SK-N-SH treated with all-trans-retinoic acid at 6 μM for 48 hours (cell line): ENCODE measurements at regions not wholly inside any gene's neighbourhood (a gene's known extent, or its start where the extent isn't known, plus 50 kb on each side); places are given as distances from the start of the nearest gene placed in this dataset.

Source experiments
- ATAC-seq: fragments of 200-7000 bp; cut with Tn5 transposase; 3 replicates; pipeline ENCODE4 v1.9.1; 2020; ENCODE audit warnings: mild to moderate bottlenecking, moderate library complexity
- ARNTL ChIP-seq: fragments of 450-650 bp; formaldehyde crosslinking; IDR thresholded peaks from 2 replicates; pipeline ENCODE4 v1.5.0; 2020; ENCODE audit warnings: low read depth, mild to moderate bottlenecking, moderate library complexity, borderline replicate concordance
- BACH2 ChIP-seq: fragments of 250-450 bp; sonication (Bioruptor Pico); IDR thresholded peaks from 2 replicates; pipeline ENCODE4 v1.9.0; 2021; ENCODE audit warnings: mild to moderate bottlenecking, borderline replicate concordance
- CSDC2 ChIP-seq: fragments of 250-450 bp; sonication (Bioruptor Pico); IDR thresholded peaks from 2 replicates; pipeline ENCODE4 v1.5.0; 2020; ENCODE audit warnings: mild to moderate bottlenecking, moderate library complexity
- ESRRG ChIP-seq: fragments of 250-450 bp; sonication (Bioruptor Pico); IDR thresholded peaks from 2 replicates; pipeline ENCODE4 v1.6.1; 2021; ENCODE audit warnings: mild to moderate bottlenecking
- GLIS3 ChIP-seq: fragments of 250-450 bp; sonication (Bioruptor Pico); IDR thresholded peaks from 2 replicates; pipeline ENCODE4 v1.5.0; 2020; ENCODE audit warnings: mild to moderate bottlenecking, moderate library complexity
- ISL1 ChIP-seq: fragments of 250-450 bp; sonication (Bioruptor Pico); IDR thresholded peaks from 2 replicates; pipeline ENCODE4 v2.1.2; 2022; ENCODE audit warnings: mild to moderate bottlenecking, moderate library complexity
- OSR1 ChIP-seq: fragments of 250-450 bp; sonication (Bioruptor Pico); IDR thresholded peaks from 2 replicates; pipeline ENCODE4 v1.8.0; 2022; ENCODE audit warnings: moderate library complexity, mild to moderate bottlenecking, inconsistent platforms
- PPARA ChIP-seq: fragments of 250-450 bp; sonication (Bioruptor Pico); IDR thresholded peaks from 2 replicates; pipeline ENCODE4 v1.5.0; 2020; ENCODE audit warnings: mild to moderate bottlenecking, borderline replicate concordance
- RARB ChIP-seq: fragments of 250-450 bp; sonication (Bioruptor Pico); IDR thresholded peaks from 2 replicates; pipeline ENCODE4 v1.8.0; 2021; ENCODE audit warnings: mild to moderate bottlenecking, moderate library complexity
- SNAI2 ChIP-seq: fragments of 250-450 bp; sonication (Bioruptor Pico); IDR thresholded peaks from 2 replicates; pipeline ENCODE4 v1.5.0; 2020; ENCODE audit warnings: mild to moderate bottlenecking, moderate library complexity
- TCF4 ChIP-seq: fragments of 250-450 bp; sonication (Bioruptor Pico); IDR thresholded peaks from 2 replicates; pipeline ENCODE4 v1.8.0; 2021; ENCODE audit warnings: mild to moderate bottlenecking, moderate library complexity, borderline replicate concordance
- TOX ChIP-seq: fragments of 250-450 bp; sonication (Bioruptor Pico); IDR thresholded peaks from 2 replicates; pipeline ENCODE4 v1.8.0; 2021; ENCODE audit warnings: mild to moderate bottlenecking, moderate library complexity, borderline replicate concordance
- TSHZ2 ChIP-seq: fragments of 250-450 bp; sonication (Bioruptor Pico); IDR thresholded peaks from 2 replicates; pipeline ENCODE4 v1.5.0; 2020; ENCODE audit warnings: mild to moderate bottlenecking, moderate library complexity
- ZC3H10 ChIP-seq: fragments of 250-450 bp; sonication (Bioruptor Pico); IDR thresholded peaks from 2 replicates; pipeline ENCODE4 v1.5.1; 2021; ENCODE audit warnings: mild to moderate bottlenecking, moderate library complexity
- ZFP3 ChIP-seq: fragments of 250-450 bp; sonication (Bioruptor Pico); IDR thresholded peaks from 2 replicates; pipeline ENCODE4 v1.5.0; 2020; ENCODE audit warnings: mild to moderate bottlenecking, moderate library complexity
- ZFP30 ChIP-seq: fragments of 450-650 bp; formaldehyde crosslinking; IDR thresholded peaks from 2 replicates; pipeline ENCODE4 v1.5.0; 2022; ENCODE audit warnings: mild to moderate bottlenecking, moderate library complexity
- ZNF565 ChIP-seq: fragments of 450-650 bp; formaldehyde crosslinking; conservative IDR thresholded peaks from 2 replicates; pipeline ENCODE4 v1.5.0; 2020; ENCODE audit warnings: low read depth, mild to moderate bottlenecking, moderate library complexity
- ZNF70 ChIP-seq: fragments of 450-650 bp; formaldehyde crosslinking; IDR thresholded peaks from 2 replicates; pipeline ENCODE4 v1.5.0; 2020; ENCODE audit warnings: mild to moderate bottlenecking, moderate library complexity
- ZNF8 ChIP-seq: fragments of 450-650 bp; formaldehyde crosslinking; IDR thresholded peaks from 2 replicates; pipeline ENCODE4 v1.5.0; 2020; ENCODE audit warnings: mild to moderate bottlenecking, moderate library complexity
- TF ChIP-seq, protein P1 (sequence below): fragments of 250-450 bp; sonication (Bioruptor Pico); IDR thresholded peaks from 2 replicates; pipeline ENCODE4 v1.8.0; 2021; ENCODE audit warnings: low read depth, mild to moderate bottlenecking, moderate library complexity, borderline replicate concordance
- TF ChIP-seq, protein P2 (sequence below): fragments of 250-450 bp; sonication (Bioruptor Pico); IDR thresholded peaks from 2 replicates; pipeline ENCODE4 v1.5.1; 2020; ENCODE audit warnings: low read depth, mild to moderate bottlenecking, moderate library complexity
- TF ChIP-seq, protein P3 (sequence below): fragments of 250-450 bp; sonication (Bioruptor Pico); IDR thresholded peaks from 2 replicates; pipeline ENCODE4 v1.5.1; 2021; ENCODE audit warnings: mild to moderate bottlenecking, moderate library complexity

GRCh38 chr13:80862456-80862855, 521.5 kb upstream of the SPRY2 start:
- no peak for ATAC-seq
- TF ChIP-seq ZNF565 (CRISPR knock-in tag): no peak
- TF ChIP-seq, protein P1, sequence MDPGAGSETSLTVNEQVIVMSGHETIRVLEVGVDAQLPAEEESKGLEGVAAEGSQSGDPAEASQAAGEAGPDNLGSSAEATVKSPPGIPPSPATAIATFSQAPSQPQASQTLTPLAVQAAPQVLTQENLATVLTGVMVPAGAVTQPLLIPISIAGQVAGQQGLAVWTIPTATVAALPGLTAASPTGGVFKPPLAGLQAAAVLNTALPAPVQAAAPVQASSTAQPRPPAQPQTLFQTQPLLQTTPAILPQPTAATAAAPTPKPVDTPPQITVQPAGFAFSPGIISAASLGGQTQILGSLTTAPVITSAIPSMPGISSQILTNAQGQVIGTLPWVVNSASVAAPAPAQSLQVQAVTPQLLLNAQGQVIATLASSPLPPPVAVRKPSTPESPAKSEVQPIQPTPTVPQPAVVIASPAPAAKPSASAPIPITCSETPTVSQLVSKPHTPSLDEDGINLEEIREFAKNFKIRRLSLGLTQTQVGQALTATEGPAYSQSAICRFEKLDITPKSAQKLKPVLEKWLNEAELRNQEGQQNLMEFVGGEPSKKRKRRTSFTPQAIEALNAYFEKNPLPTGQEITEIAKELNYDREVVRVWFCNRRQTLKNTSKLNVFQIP: no peak
- TF ChIP-seq GLIS3 (CRISPR knock-in tag): no peak
- TF ChIP-seq TSHZ2: no peak
- no peak for TF ChIP-seq SNAI2 (CRISPR knock-in tag)
- no peak for TF ChIP-seq ZNF70 (CRISPR knock-in tag)

DNA sequence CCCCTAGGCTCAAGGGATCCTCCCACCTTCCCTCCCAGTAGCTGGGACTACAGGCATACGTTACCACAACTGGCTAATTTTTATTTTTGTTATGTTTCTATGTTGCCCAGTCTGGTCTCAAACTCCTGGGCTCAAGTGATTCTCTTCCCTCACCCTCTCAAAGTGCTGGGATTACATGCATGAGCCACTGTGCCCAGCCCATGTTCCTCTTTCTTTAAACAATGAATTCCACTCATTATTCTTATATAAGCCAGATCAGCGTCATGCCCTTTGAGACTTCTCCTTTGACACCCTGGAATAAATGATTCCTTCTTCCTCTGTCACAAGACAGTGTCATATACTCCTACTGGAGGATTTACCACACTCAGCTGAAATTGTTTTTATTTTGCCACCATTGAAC, 519.9 kb upstream of the SPRY2 start:
- ATAC-seq: no peak
- TF ChIP-seq TCF4 (CRISPR knock-in tag) (no peak), PPARA (no peak), ZNF70 (CRISPR knock-in tag) (no peak), ESRRG (CRISPR knock-in tag) (no peak), GLIS3 (CRISPR knock-in tag) (no peak), TOX (CRISPR knock-in tag) (no peak), RARB (CRISPR knock-in tag) (no peak), ISL1 (no peak), OSR1 (CRISPR knock-in tag) (no peak)
- TF ChIP-seq, protein P2, sequence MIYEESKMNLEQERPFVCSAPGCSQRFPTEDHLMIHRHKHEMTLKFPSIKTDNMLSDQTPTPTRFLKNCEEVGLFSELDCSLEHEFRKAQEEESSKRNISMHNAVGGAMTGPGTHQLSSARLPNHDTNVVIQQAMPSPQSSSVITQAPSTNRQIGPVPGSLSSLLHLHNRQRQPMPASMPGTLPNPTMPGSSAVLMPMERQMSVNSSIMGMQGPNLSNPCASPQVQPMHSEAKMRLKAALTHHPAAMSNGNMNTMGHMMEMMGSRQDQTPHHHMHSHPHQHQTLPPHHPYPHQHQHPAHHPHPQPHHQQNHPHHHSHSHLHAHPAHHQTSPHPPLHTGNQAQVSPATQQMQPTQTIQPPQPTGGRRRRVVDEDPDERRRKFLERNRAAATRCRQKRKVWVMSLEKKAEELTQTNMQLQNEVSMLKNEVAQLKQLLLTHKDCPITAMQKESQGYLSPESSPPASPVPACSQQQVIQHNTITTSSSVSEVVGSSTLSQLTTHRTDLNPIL: no peak
- TF ChIP-seq, protein P3, sequence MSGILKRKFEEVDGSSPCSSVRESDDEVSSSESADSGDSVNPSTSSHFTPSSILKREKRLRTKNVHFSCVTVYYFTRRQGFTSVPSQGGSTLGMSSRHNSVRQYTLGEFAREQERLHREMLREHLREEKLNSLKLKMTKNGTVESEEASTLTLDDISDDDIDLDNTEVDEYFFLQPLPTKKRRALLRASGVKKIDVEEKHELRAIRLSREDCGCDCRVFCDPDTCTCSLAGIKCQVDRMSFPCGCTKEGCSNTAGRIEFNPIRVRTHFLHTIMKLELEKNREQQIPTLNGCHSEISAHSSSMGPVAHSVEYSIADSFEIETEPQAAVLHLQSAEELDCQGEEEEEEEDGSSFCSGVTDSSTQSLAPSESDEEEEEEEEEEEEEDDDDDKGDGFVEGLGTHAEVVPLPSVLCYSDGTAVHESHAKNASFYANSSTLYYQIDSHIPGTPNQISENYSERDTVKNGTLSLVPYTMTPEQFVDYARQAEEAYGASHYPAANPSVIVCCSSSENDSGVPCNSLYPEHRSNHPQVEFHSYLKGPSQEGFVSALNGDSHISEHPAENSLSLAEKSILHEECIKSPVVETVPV: no peak
- TF ChIP-seq, all 23 proteins: peak for 0

DNA sequence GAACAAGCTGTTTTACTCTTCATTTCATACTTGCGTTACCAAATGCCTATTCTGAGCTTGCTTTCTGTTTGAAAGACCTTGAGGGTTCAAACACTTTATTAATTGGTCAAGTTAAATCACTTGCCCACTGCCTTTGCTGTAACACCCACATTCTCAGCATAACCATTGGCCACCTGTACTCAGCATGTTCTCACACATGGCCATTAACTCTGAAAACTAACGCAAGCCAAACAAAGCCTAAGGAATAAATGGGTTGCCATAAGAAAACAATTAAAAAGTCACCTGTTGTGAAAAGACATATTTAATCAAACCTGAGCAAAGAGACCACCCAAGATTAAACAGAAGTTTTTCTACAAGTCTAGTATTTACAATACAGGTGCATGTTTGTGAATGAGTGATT, 517.2 kb upstream of the SPRY2 start:
- ATAC-seq: no peak
- TF ChIP-seq, protein P3: no peak
- no peak for TF ChIP-seq ZNF565 (CRISPR knock-in tag)
- TF ChIP-seq CSDC2: no peak
- TF ChIP-seq ZNF70 (CRISPR knock-in tag): no peak
- TF ChIP-seq ISL1: no peak
- TF ChIP-seq ARNTL: no peak
- no peak for TF ChIP-seq OSR1 (CRISPR knock-in tag)
- TF ChIP-seq RARB (CRISPR knock-in tag): no peak
- no peak for TF ChIP-seq BACH2
- TF ChIP-seq ZC3H10 (CRISPR knock-in tag): no peak

DNA sequence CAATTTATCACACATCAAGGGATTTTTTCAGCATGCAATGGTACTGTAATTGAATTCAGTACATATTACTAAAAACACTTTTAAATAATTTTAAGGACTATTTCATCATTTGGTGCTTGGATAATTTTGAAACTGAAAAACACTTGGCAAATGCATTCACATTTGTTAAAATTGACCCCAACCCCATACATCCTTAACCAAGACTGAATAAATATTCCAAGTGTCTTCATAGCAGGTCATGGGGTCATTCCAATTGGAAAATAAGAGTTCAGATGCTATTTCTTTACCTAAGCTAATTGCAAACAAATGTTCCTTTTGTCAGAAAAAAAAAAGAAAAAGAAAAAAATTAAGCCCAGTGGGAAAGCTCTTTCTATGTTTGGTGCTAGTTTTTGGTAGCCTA, 516.4 kb upstream of the SPRY2 start:
- ATAC-seq: no peak

More for the DNA sequence above, 516.4 kb upstream of the SPRY2 start:
- no peak for TF ChIP-seq ZNF8
- TF ChIP-seq ISL1: no peak
- TF ChIP-seq, protein P1: no peak
- no peak for TF ChIP-seq ESRRG (CRISPR knock-in tag)
- TF ChIP-seq GLIS3 (CRISPR knock-in tag): no peak
- TF ChIP-seq ZFP30 (CRISPR knock-in tag): no peak
- no peak for TF ChIP-seq TCF4 (CRISPR knock-in tag)
- no peak for TF ChIP-seq TSHZ2
- TF ChIP-seq ZFP3 (CRISPR knock-in tag): no peak
- TF ChIP-seq ZNF565 (CRISPR knock-in tag): no peak
- no peak for TF ChIP-seq CSDC2
- no peak for TF ChIP-seq RARB (CRISPR knock-in tag)
- TF ChIP-seq ZC3H10 (CRISPR knock-in tag): no peak
- no peak for TF ChIP-seq TOX (CRISPR knock-in tag)
